Endometrial microvascular endothelial cells (primary cell): ENCODE measurements at regions not wholly inside any gene's neighbourhood (a gene's known extent, or its start where the extent isn't known, plus 50 kb on each side); places are given as distances from the start of the nearest gene placed in this dataset.

ENCODE experiments used
- in situ Hi-C: cut with HindIII; loops from 2 replicates; pipeline ENCODE4 v1.10.0; 2017; ENCODE audit warnings: low sequenced_read_pairs, low pct_unique_long_range_greater_than_20kb; ENCODE audit errors: inconsistent ontology term

GRCh38 chr20:48422242-48422960 lies 405.4 kb downstream of the PREX1 start:
- in situ Hi-C loops: no loop called here

- in situ Hi-C loops: no loop called here
Observed at GRCh38 chr20:48421547-48421946, 406.3 kb downstream of the PREX1 start.

DNA sequence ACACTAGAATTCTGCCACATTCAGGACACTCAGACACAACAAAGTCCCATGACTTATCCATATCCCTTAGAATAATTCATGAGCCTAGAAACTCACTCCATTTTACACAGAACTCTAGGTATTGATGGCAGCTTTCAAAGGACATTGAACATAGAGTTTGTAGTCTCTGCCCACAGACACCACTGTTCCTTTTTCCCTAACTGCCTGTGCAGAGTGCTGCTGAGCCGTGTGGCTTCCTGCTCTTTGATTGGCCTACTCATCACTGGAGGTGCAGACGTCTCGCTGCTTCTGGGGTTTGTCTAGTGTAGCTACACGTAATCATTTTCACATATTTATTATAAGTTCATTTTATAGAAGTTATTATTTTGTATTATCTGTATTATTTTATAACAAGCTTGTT lies 407.6 kb downstream of the PREX1 start:
- in situ Hi-C loops: no loop called here

- in situ Hi-C loops: no loop called here
Observed at GRCh38 chr20:48419173-48419572, 408.6 kb downstream of the PREX1 start.

GRCh38 chr20:48416002-48416401 lies 411.8 kb downstream of the PREX1 start:
- in situ Hi-C loops: no loop called here

DNA sequence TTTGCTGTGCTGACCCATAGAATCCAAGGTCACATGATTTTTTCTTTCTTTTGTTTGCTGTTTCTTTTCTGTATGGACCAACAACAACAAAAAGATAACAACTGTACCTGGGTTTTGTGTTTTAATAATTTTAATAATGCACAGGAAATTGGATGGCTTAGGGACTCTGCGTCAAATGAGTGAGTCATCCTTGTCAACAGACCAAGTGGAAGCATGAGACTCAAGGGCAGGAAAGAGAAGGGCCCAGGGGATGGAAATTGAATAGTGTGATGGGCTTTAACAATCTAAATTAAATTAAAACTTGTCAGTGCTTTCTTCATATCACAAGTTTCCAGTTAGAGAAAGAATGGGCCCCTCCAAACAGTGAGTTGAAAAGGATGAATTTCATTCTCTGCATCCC lies 413.0 kb downstream of the PREX1 start:
- in situ Hi-C loops: no loop called here

- in situ Hi-C loops: no loop called here
Observed at GRCh38 chr20:48411919-48412522, 415.8 kb downstream of the PREX1 start.

- in situ Hi-C loops: no loop called here
Observed at GRCh38 chr20:48411245-48411644, 416.6 kb downstream of the PREX1 start.

DNA sequence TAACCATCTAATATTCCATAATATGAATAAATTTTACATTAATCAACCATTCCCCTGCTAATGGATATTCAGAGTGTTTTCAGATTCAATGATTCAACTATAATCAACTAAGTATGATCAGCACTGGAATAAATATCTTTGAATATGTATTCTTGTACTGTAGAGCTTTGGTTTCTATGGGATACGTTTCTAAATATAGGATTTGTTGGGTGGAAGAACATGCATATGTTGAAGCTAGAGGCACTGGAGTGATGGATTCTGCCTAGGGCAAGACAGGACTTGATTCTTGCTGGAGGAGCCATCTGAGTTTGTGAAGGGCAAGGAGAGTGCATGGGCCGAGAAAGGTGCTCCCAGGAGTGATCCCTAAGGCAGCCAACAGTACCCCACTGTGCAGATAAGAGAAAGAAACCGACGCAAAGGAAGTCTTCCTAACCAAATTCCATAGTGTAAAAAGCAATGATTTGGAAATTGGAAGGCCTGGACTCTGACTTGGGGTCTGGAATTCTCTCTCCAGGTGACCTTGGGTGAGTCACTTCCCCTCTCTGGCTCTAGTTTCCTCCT lies 418.7 kb downstream of the PREX1 start:
- in situ Hi-C loops: no loop called here

DNA sequence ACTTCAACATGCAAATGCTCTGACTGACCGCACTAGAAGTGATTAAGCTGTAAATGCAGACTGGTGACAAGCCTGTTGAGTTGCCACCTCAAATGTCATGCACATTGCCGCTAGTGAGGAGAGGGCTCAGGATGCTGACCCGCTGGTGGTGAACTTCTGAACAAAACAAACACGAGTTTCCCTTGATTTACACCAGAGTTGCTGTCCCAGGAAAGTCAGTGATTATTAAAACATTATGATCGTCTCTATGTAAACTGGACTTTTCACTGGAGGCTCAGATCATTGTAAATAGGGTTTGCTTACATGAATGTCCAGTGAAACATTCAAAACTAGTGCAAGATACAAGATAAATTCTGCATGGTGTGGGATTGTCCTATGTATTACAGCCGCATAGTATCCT lies 420.1 kb downstream of the PREX1 start:
- in situ Hi-C loops: no loop called here

DNA sequence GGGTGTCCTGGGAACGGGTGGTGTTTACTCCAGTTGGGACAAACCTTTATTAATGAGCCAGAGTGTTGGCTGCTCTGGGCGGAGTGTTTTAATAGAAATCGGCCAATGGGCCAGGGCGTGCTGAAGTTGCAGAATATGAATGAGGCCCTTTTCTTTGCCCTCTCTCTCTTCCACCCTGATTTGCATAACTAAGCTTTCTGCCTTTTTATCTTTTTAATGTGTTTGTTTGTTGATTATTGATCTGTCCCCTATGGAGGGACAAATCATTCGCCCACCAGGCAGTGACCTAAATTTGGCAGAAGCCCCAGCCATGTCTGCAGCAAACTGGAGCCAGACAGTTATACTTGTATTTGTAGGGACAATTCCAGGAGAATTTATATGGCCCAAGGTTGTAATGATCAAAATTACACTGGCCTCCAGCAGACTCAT lies 420.9 kb downstream of the PREX1 start:
- in situ Hi-C loops: no loop called here

DNA sequence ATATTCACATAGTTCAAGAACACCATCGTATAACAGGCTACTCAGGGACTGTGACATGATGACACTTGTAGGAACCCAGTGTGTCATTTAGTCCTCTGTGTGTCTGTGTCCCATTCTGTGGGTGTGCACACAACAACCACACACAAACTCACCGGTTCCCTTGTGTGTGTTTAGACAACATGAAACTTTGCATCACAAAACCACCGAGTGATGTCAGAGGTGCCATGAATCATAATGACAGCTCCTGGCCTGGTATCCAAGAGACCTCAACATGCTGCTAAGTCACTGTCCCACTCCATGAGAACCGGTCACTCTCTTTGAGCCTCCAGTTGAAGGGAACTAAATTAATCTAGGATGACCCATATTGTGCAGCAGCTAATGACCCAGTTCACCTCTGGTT lies 421.3 kb downstream of the PREX1 start:
- in situ Hi-C loops: no loop called here

DNA sequence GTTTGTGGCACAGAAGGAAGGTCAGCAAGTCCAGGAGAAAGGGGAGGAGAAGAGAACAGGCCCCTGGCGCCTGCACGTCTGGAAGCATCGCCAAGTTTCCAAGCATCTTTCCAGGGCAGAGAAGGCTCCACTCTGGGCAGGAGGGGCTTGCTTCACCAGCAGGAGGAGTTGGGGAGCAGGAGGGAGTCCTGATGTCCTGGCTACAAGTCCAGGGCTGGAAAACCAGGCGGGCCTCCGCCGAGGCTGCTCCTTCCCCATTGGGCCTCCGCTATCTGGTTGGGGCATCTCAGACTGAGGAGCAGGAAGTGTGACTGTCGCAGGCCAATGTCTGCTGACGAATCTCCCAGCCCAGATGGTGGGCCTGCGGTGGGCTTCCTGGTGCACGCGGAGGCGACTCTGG lies 421.9 kb downstream of the PREX1 start:
- in situ Hi-C loops: no loop called here

GRCh38 chr20:48404598-48404997 lies 423.2 kb downstream of the PREX1 start:
- in situ Hi-C loops: no loop called here

DNA sequence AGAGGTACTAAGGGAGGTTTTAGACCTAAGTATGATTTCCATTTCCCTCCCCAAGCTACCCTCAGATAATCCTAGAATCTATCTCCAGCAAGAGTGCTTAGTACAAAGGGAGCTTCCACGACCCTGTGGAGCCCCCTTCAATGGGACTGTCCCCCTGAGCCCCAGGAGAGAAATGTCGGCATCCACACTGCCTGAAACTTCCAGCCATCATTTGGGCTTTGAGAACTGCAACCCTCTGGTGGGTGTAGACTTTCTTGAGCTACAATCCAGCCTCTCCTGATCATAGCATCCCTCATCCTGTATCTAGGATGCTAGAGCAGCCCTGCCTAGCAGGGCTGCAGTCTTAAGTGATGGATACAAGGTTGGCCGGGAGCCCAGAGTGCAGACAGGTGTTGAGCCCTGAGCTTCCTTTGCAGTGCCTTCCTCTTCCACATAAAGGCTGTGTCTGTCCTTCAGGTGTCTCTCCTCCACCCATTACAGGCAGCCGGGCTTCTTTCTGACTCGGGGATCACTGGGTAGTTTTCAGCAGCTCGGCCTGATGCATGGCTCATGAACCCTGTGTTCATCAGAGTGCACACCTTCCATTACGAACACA lies 424.5 kb downstream of the PREX1 start:
- in situ Hi-C loops: no loop called here

DNA sequence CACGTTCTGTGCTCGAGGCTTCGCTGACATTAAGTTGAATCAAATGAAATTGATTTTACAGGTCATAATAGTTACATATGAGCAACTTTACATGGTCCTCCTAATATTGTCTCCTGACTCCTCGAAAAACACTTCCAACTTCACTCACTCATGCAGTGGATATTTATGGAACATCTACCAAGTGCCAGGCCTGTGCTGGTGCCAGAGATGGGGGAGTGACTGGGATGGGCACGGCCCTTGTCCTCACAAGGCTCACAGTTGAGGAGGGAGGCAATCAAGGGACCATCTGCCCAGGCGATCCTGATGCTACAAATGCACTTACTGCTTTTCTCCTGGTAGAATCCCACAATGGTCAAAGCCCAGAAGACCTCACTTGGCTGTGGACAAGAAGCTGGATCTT lies 426.4 kb downstream of the PREX1 start:
- in situ Hi-C loops: no loop called here

DNA sequence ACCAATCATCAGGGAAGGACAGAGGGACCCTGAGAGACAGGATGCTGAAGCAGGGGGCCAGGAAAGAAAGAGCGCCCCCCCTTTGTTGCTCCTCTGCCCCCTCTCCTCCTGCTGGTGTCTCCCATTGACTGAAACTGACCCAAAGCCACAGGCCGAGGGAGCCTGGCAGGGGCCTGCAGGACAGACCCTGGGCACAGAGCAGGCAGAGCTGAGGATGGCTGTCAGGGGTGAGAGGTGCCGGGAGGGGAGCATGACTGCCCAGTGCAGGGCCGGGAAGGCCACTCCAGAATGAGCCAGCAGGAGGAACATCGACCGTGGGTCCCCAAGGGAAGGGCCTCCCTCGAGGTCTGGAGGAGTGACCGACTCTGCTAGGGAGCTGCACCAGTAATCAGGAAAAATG lies 427.8 kb downstream of the PREX1 start:
- in situ Hi-C loops: no loop called here

DNA sequence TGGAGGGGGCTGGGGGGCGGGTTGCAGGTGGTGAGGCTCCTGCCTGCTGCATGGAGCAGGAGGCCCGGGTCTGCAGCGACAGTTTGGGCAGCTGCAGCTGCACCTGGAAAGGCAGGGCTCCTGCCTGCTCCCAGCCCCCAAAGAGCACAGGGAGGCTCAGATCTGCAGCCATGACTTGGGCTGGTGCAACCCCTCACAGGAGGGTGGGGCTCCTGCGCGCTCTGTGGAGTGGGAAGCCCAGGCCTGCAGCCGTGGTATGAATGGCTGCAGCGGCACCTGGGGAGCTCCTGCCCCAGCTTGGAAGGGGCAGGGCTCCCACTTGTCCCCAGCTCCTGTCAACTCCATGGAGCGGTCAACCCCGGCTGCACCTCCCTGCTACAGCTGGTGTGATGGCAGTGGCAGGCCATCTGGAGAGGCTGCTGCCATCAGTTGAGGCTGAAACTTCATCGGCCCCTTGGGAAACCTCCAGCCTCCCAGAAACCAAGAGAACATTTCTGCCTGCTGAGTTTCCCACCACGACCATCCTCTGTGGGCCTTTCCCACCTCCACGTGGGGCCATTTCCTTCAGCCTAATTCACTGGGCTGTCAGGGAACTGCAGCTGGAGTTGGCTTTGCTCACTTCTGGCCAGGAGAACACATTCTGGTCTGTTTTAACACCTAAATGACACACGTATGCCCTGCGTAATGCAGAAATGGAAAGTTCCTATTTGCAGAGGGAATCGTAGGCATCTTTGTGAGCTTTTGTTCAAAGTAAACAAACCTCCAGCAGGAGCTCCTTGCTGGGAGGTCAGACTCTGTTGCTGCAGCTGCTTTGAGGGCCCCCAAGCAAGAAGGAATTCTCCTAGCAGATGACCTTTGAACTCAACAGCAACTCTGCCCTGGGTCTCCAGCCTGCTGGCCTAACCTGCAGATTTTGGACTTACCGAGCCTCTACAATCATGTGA lies 429.0 kb downstream of the PREX1 start:
- in situ Hi-C loops: no loop called here
